Retina (tissue), 1 donor: ENCODE measurements at regions not wholly inside any gene's neighbourhood (a gene's known extent, or its start where the extent isn't known, plus 50 kb on each side); places are given as distances from the start of the nearest gene placed in this dataset.
"Not testable (repeated sequence)": the region's sequence is repeated elsewhere in the genome, so short reads cannot be mapped to it uniquely, and the experiment has no call there.

Source experiments
- DNase-seq: peaks from one replicate; pipeline ENCODE4 v3.0.0-alpha.2; 2016

- DNase-seq: no peak
Observed at GRCh38 chr6:74357321-74357720, 661.3 kb downstream of the CD109 start.

GRCh38 chr6:74356391-74356790 is 660.4 kb downstream of the CD109 start:
- no peak for DNase-seq

GRCh38 chr6:74346936-74347535 is 651.0 kb downstream of the CD109 start:
- DNase-seq: no peak

GRCh38 chr6:74343804-74344203 is 647.8 kb downstream of the CD109 start:
- DNase-seq: no peak

GRCh38 chr6:74343321-74343720 is 647.3 kb downstream of the CD109 start:
- not testable (repeated sequence) for DNase-seq

GRCh38 chr6:74334722-74335121 is 638.7 kb downstream of the CD109 start:
- no peak for DNase-seq

GRCh38 chr6:74333406-74333805 is 637.4 kb downstream of the CD109 start:
- no peak for DNase-seq

- no peak for DNase-seq
Observed at GRCh38 chr6:74320715-74321114, 624.7 kb downstream of the CD109 start.

- no peak for DNase-seq
Observed at GRCh38 chr6:74320074-74320473, 624.1 kb downstream of the CD109 start.

GRCh38 chr6:74319292-74319691 is 623.3 kb downstream of the CD109 start:
- no peak for DNase-seq

GRCh38 chr6:74318738-74319137 is 622.7 kb downstream of the CD109 start:
- no peak for DNase-seq

- DNase-seq: no peak
Observed at GRCh38 chr6:74312081-74312480, 616.1 kb downstream of the CD109 start.

- no peak for DNase-seq
Observed at GRCh38 chr6:74311431-74311830, 615.4 kb downstream of the CD109 start.

- DNase-seq: no peak
Observed at GRCh38 chr6:74289884-74290283, 593.9 kb downstream of the CD109 start.

- DNase-seq: no peak
Observed at GRCh38 chr6:74287932-74288331, 591.9 kb downstream of the CD109 start.

GRCh38 chr6:74287441-74287840 is 591.4 kb downstream of the CD109 start:
- DNase-seq: no peak

GRCh38 chr6:74284284-74284683 is 588.3 kb downstream of the CD109 start:
- DNase-seq: no peak

- no peak for DNase-seq
Observed at GRCh38 chr6:74283532-74283931, 587.5 kb downstream of the CD109 start.

- no peak for DNase-seq
Observed at GRCh38 chr6:74282143-74282689, 586.2 kb downstream of the CD109 start.

- no peak for DNase-seq
Observed at GRCh38 chr6:74280130-74280692, 584.2 kb downstream of the CD109 start.

- peak; percentile 54 for DNase-seq
Observed at GRCh38 chr6:74277777-74278186, 581.8 kb downstream of the CD109 start.

- DNase-seq: no peak
Observed at GRCh38 chr6:74273541-74273940, 577.5 kb downstream of the CD109 start.

GRCh38 chr6:74269600-74269858 is 573.5 kb downstream of the CD109 start:
- DNase-seq: no peak

GRCh38 chr6:74268815-74269599 is 573.0 kb downstream of the CD109 start:
- DNase-seq: no peak
